ENCODE measurements at regions not wholly inside any gene's neighbourhood (a gene's known extent, or its start where the extent isn't known, plus 50 kb on each side); places are given as distances from the start of the nearest gene placed in this dataset.
"Not testable (repeated sequence)": the region's sequence is repeated elsewhere in the genome, so short reads cannot be mapped to it uniquely, and the experiment has no call there.

GRCh38 chrX:150212672-150213480 is 150.2 kb upstream of the MAMLD1 start:
- no peak for TF ChIP-seq CTCF (IDR thresholded peaks at IDR 0.05; ENCODE audit: insufficient read depth, low read length, poor library complexity, severe bottlenecking)
- no peaks in the 10 kb centered on the region for H3K27me3 ChIP-seq (ENCODE audit: control insufficient read depth, insufficient read depth, low read length)
- H3K4me3 ChIP-seq (ENCODE audit: low read depth, low read length), result no peak overlapping the region
- H3K36me3 ChIP-seq (ENCODE audit: control insufficient read depth, insufficient read depth, low read length), result no peaks in the 10 kb centered on the region
- DNase-seq (ENCODE audit: low read depth), result no peak

- TF ChIP-seq CTCF (IDR thresholded peaks at IDR 0.05; ENCODE audit: insufficient read depth, low read length, poor library complexity, severe bottlenecking), result no peak
- H3K36me3 ChIP-seq (ENCODE audit: control insufficient read depth, insufficient read depth, low read length), result no peaks in the 10 kb centered on the region
- DNase-seq (ENCODE audit: low read depth), result no peak
- H3K4me3 ChIP-seq (ENCODE audit: low read depth, low read length), result no peak overlapping the region
- no peaks in the 10 kb centered on the region for H3K27me3 ChIP-seq (ENCODE audit: control insufficient read depth, insufficient read depth, low read length)
These were observed 149.6 kb upstream of the MAMLD1 start for GRCh38 chrX:150213481-150214030.

- not testable (repeated sequence) for H3K27me3 ChIP-seq (ENCODE audit: control insufficient read depth, insufficient read depth, low read length); DNase-seq (ENCODE audit: low read depth); H3K36me3 ChIP-seq (ENCODE audit: control insufficient read depth, insufficient read depth, low read length); H3K4me3 ChIP-seq (ENCODE audit: low read depth, low read length)
These were observed 147.1 kb upstream of the MAMLD1 start for GRCh38 chrX:150216000-150216399.

GRCh38 chrX:150216716-150217115 is 146.4 kb upstream of the MAMLD1 start:
- Histone ChIP-seq H3K36me3 (ENCODE audit: control insufficient read depth, insufficient read depth, low read length) (no peaks in the 10 kb centered on the region), H3K27me3 (ENCODE audit: control insufficient read depth, insufficient read depth, low read length) (no peaks in the 10 kb centered on the region), H3K4me3 (ENCODE audit: low read depth, low read length) (no peak overlapping the region)
- no peak for TF ChIP-seq CTCF (IDR thresholded peaks at IDR 0.05; ENCODE audit: insufficient read depth, low read length, poor library complexity, severe bottlenecking)
- DNase-seq (ENCODE audit: low read depth), result no peak

- DNase-seq (ENCODE audit: low read depth), result no peak
- no peak for TF ChIP-seq CTCF (IDR thresholded peaks at IDR 0.05; ENCODE audit: insufficient read depth, low read length, poor library complexity, severe bottlenecking)
- H3K4me3 ChIP-seq (ENCODE audit: low read depth, low read length), result no peak overlapping the region
- no peaks in the 10 kb centered on the region for H3K36me3 ChIP-seq (ENCODE audit: control insufficient read depth, insufficient read depth, low read length)
- no peaks in the 10 kb centered on the region for H3K27me3 ChIP-seq (ENCODE audit: control insufficient read depth, insufficient read depth, low read length)
These were observed 145.5 kb upstream of the MAMLD1 start for GRCh38 chrX:150217609-150218008.

GRCh38 chrX:150219374-150220185 is 143.5 kb upstream of the MAMLD1 start:
- TF ChIP-seq CTCF (IDR thresholded peaks at IDR 0.05; ENCODE audit: insufficient read depth, low read length, poor library complexity, severe bottlenecking), result no peak
- Histone ChIP-seq H3K36me3 (ENCODE audit: control insufficient read depth, insufficient read depth, low read length) (no peaks in the 10 kb centered on the region), H3K27me3 (ENCODE audit: control insufficient read depth, insufficient read depth, low read length) (no peaks in the 10 kb centered on the region), H3K4me3 (ENCODE audit: low read depth, low read length) (no peak overlapping the region)
- DNase-seq (ENCODE audit: low read depth), result peak; percentile 38
